ENCODE measurements at regions not wholly inside any gene's neighbourhood (a gene's known extent, or its start where the extent isn't known, plus 50 kb on each side); places are given as distances from the start of the nearest gene placed in this dataset.

- H3K36me3 ChIP-seq: no peaks in the 10 kb centered on the region
- H3K27ac ChIP-seq: no peak overlapping the region
- TF ChIP-seq CTCF (IDR thresholded peaks at IDR 0.05): no peak
- no peak for TF ChIP-seq POLR2A (IDR thresholded peaks at IDR 0.05)
- no peak for TF ChIP-seq EP300 (IDR thresholded peaks at IDR 0.05)
- H3K27me3 ChIP-seq: no peaks in the 10 kb centered on the region
- intact Hi-C loops (cut with DNase I): no loop called here
- H3K9me3 ChIP-seq: no peaks in the 10 kb centered on the region
- 66 to 81% (median 74%) methylated on average over 13 of the region's 13 CpGs for WGBS, 3 donors
- no peak overlapping the region for H3K4me3 ChIP-seq
- no peaks in the 10 kb centered on the region for H3K4me1 ChIP-seq (ENCODE audit: insufficient read depth)
- no peak for DNase-seq
These were observed 332.1 kb downstream of the C16orf95 start for GRCh38 chr16:86984991-86985647.

- H3K4me1 ChIP-seq (ENCODE audit: insufficient read depth): no peaks in the 10 kb centered on the region
- WGBS, 3 donors: 92 to 95% (median 94%) methylated on average over 12 of the region's 12 CpGs
- H3K4me3 ChIP-seq: no peak overlapping the region
- H3K36me3 ChIP-seq: no peaks in the 10 kb centered on the region
- H3K9me3 ChIP-seq: no peaks in the 10 kb centered on the region
- H3K27ac ChIP-seq: no peak overlapping the region
- intact Hi-C loops (cut with DNase I): no loop called here
- no peaks in the 10 kb centered on the region for H3K27me3 ChIP-seq
- no peak for DNase-seq
- no peak for TF ChIP-seq CTCF (IDR thresholded peaks at IDR 0.05)
- no peak for TF ChIP-seq EP300 (IDR thresholded peaks at IDR 0.05)
- no peak for TF ChIP-seq POLR2A (IDR thresholded peaks at IDR 0.05)
These were observed 331.6 kb downstream of the C16orf95 start for GRCh38 chr16:86985648-86986015.

- intact Hi-C loops (cut with DNase I): no loop called here
- no peak overlapping the region for H3K27ac ChIP-seq
- H3K36me3 ChIP-seq: no peaks in the 10 kb centered on the region
- DNase-seq: no peak
- H3K4me3 ChIP-seq: no peak overlapping the region
- H3K4me1 ChIP-seq (ENCODE audit: insufficient read depth): no peaks in the 10 kb centered on the region
- H3K9me3 ChIP-seq: no peaks in the 10 kb centered on the region
- no peak for TF ChIP-seq CTCF (IDR thresholded peaks at IDR 0.05)
- no peak for TF ChIP-seq POLR2A (IDR thresholded peaks at IDR 0.05)
- no peak for TF ChIP-seq EP300 (IDR thresholded peaks at IDR 0.05)
- H3K27me3 ChIP-seq: no peaks in the 10 kb centered on the region
- WGBS, 3 donors: 79 to 84% (median 80%) methylated on average over 7 of the region's 7 CpGs
These were observed 331.1 kb downstream of the C16orf95 start for GRCh38 chr16:86986136-86986535.

GRCh38 chr16:86986809-86987487 lies 330.2 kb downstream of the C16orf95 start:
- DNase-seq: no peak
- intact Hi-C loops (cut with DNase I): no loop called here
- Histone ChIP-seq H3K4me1 (ENCODE audit: insufficient read depth) (no peaks in the 10 kb centered on the region), H3K36me3 (no peaks in the 10 kb centered on the region), H3K27ac (no peak overlapping the region), H3K27me3 (no peaks in the 10 kb centered on the region), H3K4me3 (no peak overlapping the region), H3K9me3 (no peaks in the 10 kb centered on the region)
- TF ChIP-seq CTCF (IDR thresholded peaks at IDR 0.05): no peak
- no peak for TF ChIP-seq EP300 (IDR thresholded peaks at IDR 0.05)
- TF ChIP-seq POLR2A (IDR thresholded peaks at IDR 0.05): no peak
- WGBS, 3 donors: 80 to 84% (median 82%) methylated on average over 18 of the region's 18 CpGs

Measured in ovary (tissue), 7 donors.